ENCODE measurements at regions not wholly inside any gene's neighbourhood (a gene's known extent, or its start where the extent isn't known, plus 50 kb on each side); places are given as distances from the start of the nearest gene placed in this dataset.

GRCh38 chr2:104678181-104678580, 175.7 kb upstream of the POU3F3 start (continued):
- TF ChIP-seq CHD7 (IDR thresholded peaks at IDR 0.05; ENCODE audit: insufficient replicate concordance, low read length), result no peak
- TF ChIP-seq JUN (IDR thresholded peaks at IDR 0.05; ENCODE audit: low read depth, low read length), result no peak
- no peak for TF ChIP-seq POU5F1 (IDR thresholded peaks at IDR 0.05; ENCODE audit: low read depth, low read length)
- no peak for TF ChIP-seq SP1 (IDR thresholded peaks at IDR 0.05; ENCODE audit: low read depth, low read length)
- TF ChIP-seq KDM1A (IDR thresholded peaks at IDR 0.05; ENCODE audit: borderline replicate concordance, low read length), result no peak
- no peak for TF ChIP-seq TBP (IDR thresholded peaks at IDR 0.05; ENCODE audit: low read depth, low read length)
- TF ChIP-seq MAFK (IDR thresholded peaks at IDR 0.05; ENCODE audit: low read depth, low read length), result no peak
- no peak for TF ChIP-seq ATF3 (IDR thresholded peaks at IDR 0.05; ENCODE audit: insufficient read depth, low read depth, low read length)
- TF ChIP-seq TAF7 (optimal IDR thresholded peaks at IDR 0.05; ENCODE audit: borderline replicate concordance, low read depth, low read length), result no peak
- no peak for TF ChIP-seq RFX5 (IDR thresholded peaks at IDR 0.05; ENCODE audit: borderline replicate concordance, low read depth, low read length)
- TF ChIP-seq RAD21 (IDR thresholded peaks at IDR 0.05 in 1 of 2, conservative IDR thresholded peaks at IDR 0.05 in 1 of 2; ENCODE audit: low read depth in 2 of 2, low read length in 2 of 2), result no peak
- no peak for TF ChIP-seq POLR2AphosphoS5 (IDR thresholded peaks at IDR 0.05; ENCODE audit: low read depth, low read length)

Measured in H1 (cell line).